MM.1S (cell line): ENCODE measurements at regions not wholly inside any gene's neighbourhood (a gene's known extent, or its start where the extent isn't known, plus 50 kb on each side); places are given as distances from the start of the nearest gene placed in this dataset.

Experiments
- EZH2 ChIP-seq: fragments of 300-600 bp; sonication (generic); optimal IDR thresholded peaks from 2 replicates; pipeline ENCODE3; 2017; ENCODE audit warnings: low read depth, mild to moderate bottlenecking, antibody characterized with exemption, low read length, mixed read lengths
- TF ChIP-seq, protein P1 (sequence below): fragments of 300-600 bp; sonication (generic); IDR thresholded peaks from 2 replicates; pipeline ENCODE4 v1.5.1; 2016; ENCODE audit warnings: antibody characterized with exemption, low read length, mixed read lengths

GRCh38 chr1:4969556-4970129, 315.2 kb downstream of the AJAP1 start:
- TF ChIP-seq, protein P1, sequence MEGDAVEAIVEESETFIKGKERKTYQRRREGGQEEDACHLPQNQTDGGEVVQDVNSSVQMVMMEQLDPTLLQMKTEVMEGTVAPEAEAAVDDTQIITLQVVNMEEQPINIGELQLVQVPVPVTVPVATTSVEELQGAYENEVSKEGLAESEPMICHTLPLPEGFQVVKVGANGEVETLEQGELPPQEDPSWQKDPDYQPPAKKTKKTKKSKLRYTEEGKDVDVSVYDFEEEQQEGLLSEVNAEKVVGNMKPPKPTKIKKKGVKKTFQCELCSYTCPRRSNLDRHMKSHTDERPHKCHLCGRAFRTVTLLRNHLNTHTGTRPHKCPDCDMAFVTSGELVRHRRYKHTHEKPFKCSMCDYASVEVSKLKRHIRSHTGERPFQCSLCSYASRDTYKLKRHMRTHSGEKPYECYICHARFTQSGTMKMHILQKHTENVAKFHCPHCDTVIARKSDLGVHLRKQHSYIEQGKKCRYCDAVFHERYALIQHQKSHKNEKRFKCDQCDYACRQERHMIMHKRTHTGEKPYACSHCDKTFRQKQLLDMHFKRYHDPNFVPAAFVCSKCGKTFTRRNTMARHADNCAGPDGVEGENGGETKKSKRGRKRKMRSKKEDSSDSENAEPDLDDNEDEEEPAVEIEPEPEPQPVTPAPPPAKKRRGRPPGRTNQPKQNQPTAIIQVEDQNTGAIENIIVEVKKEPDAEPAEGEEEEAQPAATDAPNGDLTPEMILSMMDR: no peak
- no peak for TF ChIP-seq EZH2
